PC-9 (cell line): ENCODE measurements at regions not wholly inside any gene's neighbourhood (a gene's known extent, or its start where the extent isn't known, plus 50 kb on each side); places are given as distances from the start of the nearest gene placed in this dataset.

Source experiments
- EZH2 ChIP-seq: fragments of 200-600 bp; sonication (generic); IDR thresholded peaks from 2 replicates; pipeline ENCODE4 v1.8.0; 2017; ENCODE audit warnings: antibody characterized with exemption, low read depth
- TF ChIP-seq, protein P1 (sequence below): fragments of 200-600 bp; sonication (generic); conservative IDR thresholded peaks from 2 replicates; pipeline ENCODE4 v1.6.1; 2017; ENCODE audit warnings: mixed run types, antibody characterized with exemption, mild to moderate bottlenecking, moderate library complexity

DNA sequence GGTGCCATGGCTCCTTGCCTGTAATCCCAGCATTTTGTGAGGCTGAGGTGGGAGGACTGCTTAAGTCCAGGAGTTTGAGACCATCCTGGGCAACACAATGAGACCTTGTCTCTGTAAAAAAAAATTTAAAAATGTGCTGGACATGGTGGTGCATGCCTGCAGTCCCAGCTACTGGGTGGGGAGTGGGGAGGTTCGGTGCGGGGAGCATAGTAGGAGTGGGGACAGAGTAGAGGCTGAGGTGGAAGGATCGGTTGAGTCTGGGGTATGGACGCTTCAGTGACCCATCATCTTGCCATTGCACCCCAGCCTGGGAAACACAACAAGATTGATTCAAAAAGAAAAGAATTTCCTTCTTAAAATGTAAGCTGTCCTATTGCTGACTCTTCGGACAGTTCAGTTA, 1490.0 kb upstream of the GBE1 start:
- TF ChIP-seq, protein P1, sequence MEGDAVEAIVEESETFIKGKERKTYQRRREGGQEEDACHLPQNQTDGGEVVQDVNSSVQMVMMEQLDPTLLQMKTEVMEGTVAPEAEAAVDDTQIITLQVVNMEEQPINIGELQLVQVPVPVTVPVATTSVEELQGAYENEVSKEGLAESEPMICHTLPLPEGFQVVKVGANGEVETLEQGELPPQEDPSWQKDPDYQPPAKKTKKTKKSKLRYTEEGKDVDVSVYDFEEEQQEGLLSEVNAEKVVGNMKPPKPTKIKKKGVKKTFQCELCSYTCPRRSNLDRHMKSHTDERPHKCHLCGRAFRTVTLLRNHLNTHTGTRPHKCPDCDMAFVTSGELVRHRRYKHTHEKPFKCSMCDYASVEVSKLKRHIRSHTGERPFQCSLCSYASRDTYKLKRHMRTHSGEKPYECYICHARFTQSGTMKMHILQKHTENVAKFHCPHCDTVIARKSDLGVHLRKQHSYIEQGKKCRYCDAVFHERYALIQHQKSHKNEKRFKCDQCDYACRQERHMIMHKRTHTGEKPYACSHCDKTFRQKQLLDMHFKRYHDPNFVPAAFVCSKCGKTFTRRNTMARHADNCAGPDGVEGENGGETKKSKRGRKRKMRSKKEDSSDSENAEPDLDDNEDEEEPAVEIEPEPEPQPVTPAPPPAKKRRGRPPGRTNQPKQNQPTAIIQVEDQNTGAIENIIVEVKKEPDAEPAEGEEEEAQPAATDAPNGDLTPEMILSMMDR = no peak
- no peak for TF ChIP-seq EZH2
